Upper lobe of right lung (tissue), 1 donor: ENCODE measurements at regions not wholly inside any gene's neighbourhood (a gene's known extent, or its start where the extent isn't known, plus 50 kb on each side); places are given as distances from the start of the nearest gene placed in this dataset.

Experiments
- ATAC-seq: fragments of 200-7000 bp; cut with Tn5 transposase; one replicate; pipeline ENCODE4 v1.9.1; 2020; ENCODE audit warnings: mild to moderate bottlenecking, moderate library complexity
- DNase-seq: peaks from one replicate; pipeline ENCODE4 v3.0.0-alpha.2; 2020
- H3K27ac ChIP-seq: fragments of 200-600 bp; one replicate; pipeline ENCODE4 v1.8.0; 2022
- H3K27me3 ChIP-seq: fragments of 200-600 bp; one replicate; pipeline ENCODE4 v1.8.0; 2022; ENCODE audit warnings: mild to moderate bottlenecking
- H3K36me3 ChIP-seq: fragments of 200-600 bp; one replicate; pipeline ENCODE4 v1.8.0; 2022
- H3K4me1 ChIP-seq: fragments of 200-600 bp; one replicate; pipeline ENCODE4 v1.8.0; 2022
- H3K4me3 ChIP-seq: fragments of 200-600 bp; one replicate; pipeline ENCODE4 v1.8.0; 2022; ENCODE audit warnings: mild to moderate bottlenecking
- H3K9me3 ChIP-seq: fragments of 200-600 bp; one replicate; pipeline ENCODE4 v1.8.0; 2022
- intact Hi-C: fragments of 100-400 bp; cut with DNase I; formaldehyde crosslinking; loops from one replicate; pipeline ENCODE4 v1.11.0; 2022
- TF ChIP-seq, protein P1 (sequence below): fragments of 200-600 bp; IDR thresholded peaks from one replicate; pipeline ENCODE4 v1.8.0; 2022; ENCODE audit warnings: antibody characterized with exemption
- donor health status: DM: no; HTN: yes; CAD: no; lungs with severe emphysema.

DNA sequence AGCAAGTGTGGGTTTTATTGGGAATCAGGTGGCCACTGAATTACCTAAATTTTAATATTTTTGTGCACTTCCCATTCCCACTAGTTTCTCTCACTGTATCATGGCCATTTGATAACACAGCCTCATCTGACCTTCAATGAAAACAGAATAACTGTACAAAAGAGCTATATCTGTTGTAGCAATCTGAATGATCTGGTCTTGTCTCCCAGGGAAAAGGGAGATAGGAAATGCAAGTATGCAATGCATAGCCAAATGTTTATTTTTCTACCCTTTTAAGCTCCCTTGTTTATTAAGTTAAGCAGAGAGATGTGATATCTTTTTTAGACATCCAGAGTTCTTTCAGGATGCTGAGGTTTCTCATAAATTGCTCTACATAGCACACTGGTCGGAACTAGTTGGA, 288.3 kb upstream of the CLINT1 start:
- TF ChIP-seq, protein P1, sequence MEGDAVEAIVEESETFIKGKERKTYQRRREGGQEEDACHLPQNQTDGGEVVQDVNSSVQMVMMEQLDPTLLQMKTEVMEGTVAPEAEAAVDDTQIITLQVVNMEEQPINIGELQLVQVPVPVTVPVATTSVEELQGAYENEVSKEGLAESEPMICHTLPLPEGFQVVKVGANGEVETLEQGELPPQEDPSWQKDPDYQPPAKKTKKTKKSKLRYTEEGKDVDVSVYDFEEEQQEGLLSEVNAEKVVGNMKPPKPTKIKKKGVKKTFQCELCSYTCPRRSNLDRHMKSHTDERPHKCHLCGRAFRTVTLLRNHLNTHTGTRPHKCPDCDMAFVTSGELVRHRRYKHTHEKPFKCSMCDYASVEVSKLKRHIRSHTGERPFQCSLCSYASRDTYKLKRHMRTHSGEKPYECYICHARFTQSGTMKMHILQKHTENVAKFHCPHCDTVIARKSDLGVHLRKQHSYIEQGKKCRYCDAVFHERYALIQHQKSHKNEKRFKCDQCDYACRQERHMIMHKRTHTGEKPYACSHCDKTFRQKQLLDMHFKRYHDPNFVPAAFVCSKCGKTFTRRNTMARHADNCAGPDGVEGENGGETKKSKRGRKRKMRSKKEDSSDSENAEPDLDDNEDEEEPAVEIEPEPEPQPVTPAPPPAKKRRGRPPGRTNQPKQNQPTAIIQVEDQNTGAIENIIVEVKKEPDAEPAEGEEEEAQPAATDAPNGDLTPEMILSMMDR = no peak
- H3K4me3 ChIP-seq = no peak overlapping the region
- H3K27ac ChIP-seq = no peak overlapping the region
- no peaks in the 10 kb centered on the region for H3K4me1 ChIP-seq
- ATAC-seq (no peak), DNase-seq (no peak)
- intact Hi-C loops = no loop called here
- no peaks in the 10 kb centered on the region for H3K9me3 ChIP-seq
- no peaks in the 10 kb centered on the region for H3K27me3 ChIP-seq
- H3K36me3 ChIP-seq = no peaks in the 10 kb centered on the region

DNA sequence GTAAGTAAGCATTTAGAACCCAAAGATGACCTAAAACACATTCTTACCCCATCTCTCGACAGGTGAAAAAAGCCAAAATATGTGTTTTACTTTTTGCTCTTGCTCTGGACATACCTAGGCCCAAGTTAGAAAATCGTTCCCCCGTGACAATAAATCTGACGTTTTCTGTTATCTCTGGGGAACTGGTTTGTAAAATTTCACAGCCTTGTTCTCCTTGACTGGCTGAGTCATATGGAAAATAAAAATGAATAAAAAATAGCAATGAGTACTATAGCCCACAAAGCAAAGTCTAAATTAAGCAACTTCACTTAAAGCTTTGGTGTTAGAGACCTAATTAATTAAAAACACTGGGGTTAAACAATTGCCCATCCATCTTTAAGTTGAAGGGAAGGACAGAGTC, 286.9 kb upstream of the CLINT1 start:
- TF ChIP-seq, protein P1 = no peak
- Histone ChIP-seq H3K4me1 (no peaks in the 10 kb centered on the region), H3K27me3 (no peaks in the 10 kb centered on the region), H3K9me3 (no peaks in the 10 kb centered on the region), H3K4me3 (no peak overlapping the region), H3K27ac (no peak overlapping the region), H3K36me3 (no peaks in the 10 kb centered on the region)
- DNase-seq (no peak), ATAC-seq (no peak)
- intact Hi-C loops = no loop called here

DNA sequence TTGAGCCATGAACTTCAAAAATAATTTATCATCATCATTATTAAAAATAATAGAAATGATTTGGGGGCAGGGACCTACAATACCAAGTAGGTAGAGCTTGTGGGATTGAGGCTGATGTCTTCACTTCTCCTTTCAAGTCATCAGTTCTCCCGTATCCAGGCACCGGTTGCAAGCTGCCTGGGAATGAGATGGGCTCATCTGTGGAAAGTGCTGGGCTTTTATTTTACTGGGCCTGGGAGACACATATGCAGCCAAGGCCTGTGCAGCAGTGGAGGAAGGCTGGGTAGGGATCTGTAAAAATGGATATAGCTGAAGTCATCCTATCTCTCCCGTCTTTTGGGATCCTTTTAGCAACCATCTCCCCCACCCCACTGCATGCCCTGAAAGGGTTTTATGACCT, 284.1 kb upstream of the CLINT1 start:
- Histone ChIP-seq H3K9me3 (no peaks in the 10 kb centered on the region), H3K4me1 (no peaks in the 10 kb centered on the region), H3K4me3 (no peak overlapping the region), H3K27ac (no peak overlapping the region), H3K36me3 (no peaks in the 10 kb centered on the region), H3K27me3 (no peaks in the 10 kb centered on the region)
- no peak for DNase-seq
- no peak for ATAC-seq
- TF ChIP-seq, protein P1 = no peak
- intact Hi-C loops = no loop called here

DNA sequence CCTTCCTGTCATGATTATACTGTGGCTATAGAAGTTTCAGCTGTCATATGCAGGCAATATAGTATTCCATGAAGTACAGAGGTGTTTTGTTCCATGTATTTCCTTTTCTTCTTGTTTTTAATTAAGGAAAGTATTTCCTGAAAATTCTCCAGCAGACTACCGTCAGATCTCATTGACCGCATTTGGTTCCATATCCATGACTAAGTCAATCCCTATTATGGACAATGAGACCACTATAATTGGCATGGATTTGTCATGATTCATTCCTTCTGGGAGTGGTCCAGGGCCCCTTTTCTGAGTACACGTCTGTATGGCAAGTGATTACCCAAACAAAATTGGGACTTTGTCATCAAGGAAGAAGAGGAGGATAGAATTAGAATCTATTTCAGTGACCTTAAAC, 283.2 kb upstream of the CLINT1 start:
- Histone ChIP-seq H3K9me3 (no peaks in the 10 kb centered on the region), H3K36me3 (no peaks in the 10 kb centered on the region), H3K27ac (no peak overlapping the region), H3K4me3 (no peak overlapping the region), H3K4me1 (no peaks in the 10 kb centered on the region), H3K27me3 (no peaks in the 10 kb centered on the region)
- TF ChIP-seq, protein P1 = no peak
- ATAC-seq = no peak
- intact Hi-C loops = no loop called here
- DNase-seq = no peak

DNA sequence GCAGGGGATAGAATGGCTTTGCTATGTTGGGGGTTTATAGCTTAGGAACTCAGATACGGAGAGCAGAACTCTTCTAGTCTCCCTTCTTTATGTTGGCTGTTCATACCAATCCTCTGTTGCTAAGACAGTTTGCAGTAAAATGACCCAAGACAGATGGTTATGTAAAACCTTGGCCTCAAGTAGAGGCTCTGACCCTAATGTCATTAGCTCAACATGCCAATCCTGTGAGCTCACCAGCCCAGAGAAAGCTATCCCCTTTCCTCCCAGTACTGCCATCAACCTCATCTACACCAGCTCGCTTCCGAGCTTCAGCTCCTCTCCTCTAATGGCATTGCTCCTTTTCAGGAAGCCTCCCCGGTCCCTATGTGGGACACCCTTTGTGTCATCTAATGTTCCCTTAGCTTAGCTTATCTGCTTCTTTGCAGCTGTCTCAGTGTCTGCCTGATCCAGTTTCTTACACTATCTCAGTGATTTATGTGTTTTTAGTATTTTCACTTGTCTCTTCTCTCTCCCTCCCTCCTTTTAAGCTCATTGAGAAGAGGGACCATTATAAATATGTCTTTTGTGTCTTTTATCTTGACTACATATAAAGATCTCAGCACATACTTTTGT, 281.3 kb upstream of the CLINT1 start:
- H3K9me3 ChIP-seq = no peaks in the 10 kb centered on the region
- H3K4me3 ChIP-seq = no peak overlapping the region
- ATAC-seq (peak; percentile 41), DNase-seq (no peak)
- TF ChIP-seq, protein P1 = no peak
- intact Hi-C loops = no loop called here
- H3K27me3 ChIP-seq = no peaks in the 10 kb centered on the region
- H3K36me3 ChIP-seq = no peaks in the 10 kb centered on the region
- H3K27ac ChIP-seq = no peak overlapping the region
- no peaks in the 10 kb centered on the region for H3K4me1 ChIP-seq

DNA sequence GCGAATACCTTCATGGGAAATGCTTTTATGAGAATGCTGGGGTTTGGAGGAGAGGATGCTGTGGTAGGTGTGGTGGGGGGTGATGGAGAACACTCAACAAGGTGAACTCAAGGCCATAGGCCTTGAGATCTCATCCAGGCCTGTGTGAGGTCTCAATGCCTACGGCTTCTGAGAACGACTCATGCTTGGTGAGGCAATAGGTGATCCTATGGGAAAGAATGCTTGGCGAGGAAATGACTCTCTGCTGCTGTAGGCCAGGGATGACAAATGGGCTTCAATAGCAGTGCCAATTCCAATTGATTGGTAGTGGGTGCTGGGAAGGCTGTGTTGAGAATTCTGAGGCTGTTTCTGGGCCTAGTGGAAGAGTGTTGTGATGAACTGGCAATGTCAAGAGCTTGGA, 280.2 kb upstream of the CLINT1 start:
- DNase-seq = no peak
- Histone ChIP-seq H3K27me3 (no peaks in the 10 kb centered on the region), H3K27ac (no peak overlapping the region), H3K36me3 (no peaks in the 10 kb centered on the region), H3K9me3 (no peaks in the 10 kb centered on the region), H3K4me1 (no peaks in the 10 kb centered on the region), H3K4me3 (no peak overlapping the region)
- ATAC-seq = no peak
- TF ChIP-seq, protein P1 = no peak
- intact Hi-C loops = no loop called here
